Astrocyte (in vitro differentiated cells and primary cell): ENCODE measurements at regions not wholly inside any gene's neighbourhood (a gene's known extent, or its start where the extent isn't known, plus 50 kb on each side); places are given as distances from the start of the nearest gene placed in this dataset.

Experiments used
- EZH2 ChIP-seq: IDR thresholded peaks from 2 replicates; pipeline ENCODE4 v1.6.1; 2012; ENCODE audit warnings: mild to moderate bottlenecking, low read length, inconsistent platforms; ENCODE audit not compliant: insufficient read depth
- TF ChIP-seq, protein P1 (sequence below): IDR thresholded peaks from 2 replicates; pipeline ENCODE4 v1.5.1; 2011; ENCODE audit warnings: low read depth, mild to moderate bottlenecking, inconsistent platforms, low read length, moderate library complexity; ENCODE audit not compliant: insufficient read depth

DNA sequence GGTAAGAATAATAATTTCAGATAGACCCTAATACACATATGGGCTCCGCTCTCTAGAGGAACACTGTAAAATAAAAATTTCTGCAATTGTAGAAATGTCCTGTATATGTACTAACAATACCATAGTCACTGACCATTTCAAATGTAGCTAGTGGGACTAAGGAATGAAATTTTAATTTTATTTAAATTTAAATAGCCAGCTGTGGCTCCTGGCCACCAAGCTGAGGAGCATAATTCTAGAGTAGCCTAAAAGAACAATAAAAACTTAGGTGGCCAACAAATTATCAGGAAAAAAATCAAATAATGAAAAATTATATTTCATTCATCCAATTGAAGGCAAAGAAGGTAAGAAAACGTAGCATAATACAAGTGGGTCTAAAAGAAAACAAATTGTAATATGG lies 240.9 kb upstream of the MIR17HG start:
- TF ChIP-seq, protein P1, sequence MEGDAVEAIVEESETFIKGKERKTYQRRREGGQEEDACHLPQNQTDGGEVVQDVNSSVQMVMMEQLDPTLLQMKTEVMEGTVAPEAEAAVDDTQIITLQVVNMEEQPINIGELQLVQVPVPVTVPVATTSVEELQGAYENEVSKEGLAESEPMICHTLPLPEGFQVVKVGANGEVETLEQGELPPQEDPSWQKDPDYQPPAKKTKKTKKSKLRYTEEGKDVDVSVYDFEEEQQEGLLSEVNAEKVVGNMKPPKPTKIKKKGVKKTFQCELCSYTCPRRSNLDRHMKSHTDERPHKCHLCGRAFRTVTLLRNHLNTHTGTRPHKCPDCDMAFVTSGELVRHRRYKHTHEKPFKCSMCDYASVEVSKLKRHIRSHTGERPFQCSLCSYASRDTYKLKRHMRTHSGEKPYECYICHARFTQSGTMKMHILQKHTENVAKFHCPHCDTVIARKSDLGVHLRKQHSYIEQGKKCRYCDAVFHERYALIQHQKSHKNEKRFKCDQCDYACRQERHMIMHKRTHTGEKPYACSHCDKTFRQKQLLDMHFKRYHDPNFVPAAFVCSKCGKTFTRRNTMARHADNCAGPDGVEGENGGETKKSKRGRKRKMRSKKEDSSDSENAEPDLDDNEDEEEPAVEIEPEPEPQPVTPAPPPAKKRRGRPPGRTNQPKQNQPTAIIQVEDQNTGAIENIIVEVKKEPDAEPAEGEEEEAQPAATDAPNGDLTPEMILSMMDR: no peak
- no peak for TF ChIP-seq EZH2
